HepG2 (cell line): ENCODE measurements at regions not wholly inside any gene's neighbourhood (a gene's known extent, or its start where the extent isn't known, plus 50 kb on each side); places are given as distances from the start of the nearest gene placed in this dataset.

ENCODE experiments used
- ATAC-seq: fragments of 200-7000 bp; cut with Tn5 transposase; 3 replicates; pipeline ENCODE4 v1.9.1; 2020; ENCODE audit warnings: mild to moderate bottlenecking, moderate library complexity
- BruUV-seq: library from RNA; stranded (reverse); fragments of 400-500 nt; replicated peaks from 2 replicates; lab custom pipeline; 2021; lab: Mats Ljungman, UMichigan
- CTCF ChIA-PET: fragments of 300-600 bp; formaldehyde crosslinking; extraction: SDS; loops from one replicate; lab custom pipeline; 2021; ENCODE audit warnings: low total read pairs, inconsistent platforms, low intra/inter-chr PET ratio; lab: Yijun Ruan, JAX
- POLR2A ChIA-PET: fragments of 350-600 bp; sonication (Branson Sonifier 250); formaldehyde crosslinking; loops from one replicate; lab custom pipeline; 2020; ENCODE audit warnings: antibody characterized with exemption, inconsistent platforms; lab: Yijun Ruan, JAX
- DNase-seq: peaks from one replicate; pipeline ENCODE4 v3.0.0-alpha.2; 2015; ENCODE audit warnings: low spot score
- FAIRE-seq: peaks from 3 replicates; lab custom pipeline; 2011; peaks lifted over from hg19 to GRCh38; lab: Jason Lieb, UNC
- H2AFZ ChIP-seq: one replicate; pipeline ENCODE4 v1.6.1; 2011; ENCODE audit warnings: low read length, inconsistent platforms
- H3K27ac ChIP-seq: fragments of 300-600 bp; 3 replicates; pipeline ENCODE4 v1.8.0; 2011; ENCODE audit warnings: mixed run types, mild to moderate bottlenecking, mixed read lengths, low read length, inconsistent platforms; ENCODE audit not compliant: insufficient read depth; ENCODE audit errors: extremely low read length
- H3K27me3 ChIP-seq, 2 experiments: fragments of 200-600 bp in 1 of 2; 2 replicates in 1 of 2; 3 replicates in 1 of 2; pipeline versions ENCODE4 v1.6.0 to v1.8.0; 2011; ENCODE audit warnings: low read length in 2 of 2, mild to moderate bottlenecking in 2 of 2, moderate library complexity in 2 of 2, inconsistent platforms in 1 of 2; ENCODE audit not compliant: insufficient read depth in 2 of 2, control insufficient read depth in 1 of 2
- H3K36me3 ChIP-seq, 2 experiments: fragments of 200-600 bp in 1 of 2; replicated peaks in 1 of 2; 2 replicates in 1 of 2; 3 replicates in 1 of 2; pipeline versions ENCODE4 v1.5.1 to v1.8.0; 2011; ENCODE audit warnings: low read length in 2 of 2, inconsistent platforms in 1 of 2; ENCODE audit not compliant: insufficient read depth in 2 of 2, control insufficient read depth in 1 of 2
- H3K4me1 ChIP-seq: 2 replicates; pipeline ENCODE4 v1.5.1; 2012; ENCODE audit warnings: low read length, inconsistent platforms; ENCODE audit not compliant: insufficient read depth
- H3K4me2 ChIP-seq: 2 replicates; pipeline ENCODE4 v1.6.0; 2011; ENCODE audit warnings: low read depth, low read length, inconsistent platforms
- H3K4me3 ChIP-seq, 3 experiments: fragments of 200-600 bp in 1 of 3; sonication (generic), shearing (Covaris generic) in 1 of 3; replicated peaks in 1 of 3; 2 replicates each; pipeline ENCODE4 v1.5.1; 2011 to 2016; ENCODE audit warnings: low read length in 3 of 3, inconsistent platforms in 2 of 3, low read depth in 2 of 3, mild to moderate bottlenecking in 2 of 3, control low read depth in 1 of 3, mixed read lengths in 1 of 3; ENCODE audit not compliant: insufficient read depth in 1 of 3
- H3K79me2 ChIP-seq: one replicate; pipeline ENCODE4 v1.6.1; 2011; ENCODE audit warnings: low read length, inconsistent platforms; ENCODE audit not compliant: insufficient read depth
- H3K9ac ChIP-seq: 2 replicates; pipeline ENCODE4 v1.6.0; 2011; ENCODE audit warnings: mild to moderate bottlenecking, low read depth, low read length, inconsistent platforms; ENCODE audit not compliant: insufficient read depth
- H3K9me3 ChIP-seq: 2 replicates; pipeline ENCODE4 v1.5.1; 2012; ENCODE audit warnings: mild to moderate bottlenecking, low read length
- H4K20me1 ChIP-seq: 2 replicates; pipeline ENCODE4 v1.6.0; 2011; ENCODE audit warnings: inconsistent platforms, mild to moderate bottlenecking, low read length, moderate library complexity; ENCODE audit not compliant: insufficient read depth
- FIP1L1 ChIP-seq: fragments of 200-400 bp; formaldehyde crosslinking; IDR thresholded peaks from 2 replicates; pipeline ENCODE4 v1.6.1; 2018; ENCODE audit warnings: low read depth, mild to moderate bottlenecking, low read length, moderate library complexity, borderline replicate concordance; ENCODE audit not compliant: insufficient read depth
- FUBP1 ChIP-seq: sonication (generic); formaldehyde crosslinking; IDR thresholded peaks from 2 replicates; pipeline ENCODE4 v1.5.1; 2020; ENCODE audit warnings: missing genetic modification reagents, mild to moderate bottlenecking, borderline replicate concordance
- GTF3A ChIP-seq: sonication (generic); formaldehyde crosslinking; conservative IDR thresholded peaks from 2 replicates; pipeline ENCODE4 v1.4.0; 2020; ENCODE audit warnings: mild to moderate bottlenecking, missing genetic modification reagents
- HDAC2 ChIP-seq: sonication (generic); formaldehyde crosslinking; IDR thresholded peaks from 2 replicates; pipeline ENCODE4 v1.4.0; 2020; ENCODE audit warnings: missing genetic modification reagents
- SNAPC2 ChIP-seq: sonication (generic); formaldehyde crosslinking; IDR thresholded peaks from 2 replicates; pipeline ENCODE4 v1.8.1; 2022; ENCODE audit warnings: mild to moderate bottlenecking, missing genetic modification reagents
- TEAD2 ChIP-seq: sonication (generic); formaldehyde crosslinking; IDR thresholded peaks from 2 replicates; pipeline ENCODE4 v1.9.0; 2021; ENCODE audit warnings: missing genetic modification reagents
- TSC22D2 ChIP-seq: sonication (generic); formaldehyde crosslinking; IDR thresholded peaks from 2 replicates; pipeline ENCODE4 v1.5.1; 2020; ENCODE audit warnings: missing genetic modification reagents, mild to moderate bottlenecking, borderline replicate concordance
- ZNF296 ChIP-seq: sonication (generic); formaldehyde crosslinking; conservative IDR thresholded peaks from 2 replicates; pipeline ENCODE4 v1.5.0; 2020; ENCODE audit warnings: mild to moderate bottlenecking, missing genetic modification reagents
- in situ Hi-C: cut with HindIII; loops from 2 replicates; pipeline ENCODE4 v1.10.0; 2017; ENCODE audit warnings: low pct_unique_long_range_greater_than_20kb; ENCODE audit not compliant: extremely low pct_ligation_motif_present
- intact Hi-C: fragments of 100-400 bp; cut with micrococcal nuclease; formaldehyde crosslinking; loops from one replicate; pipeline ENCODE4 v1.10.0; 2022; ENCODE audit not compliant: unreplicated experiment

- TF ChIP-seq FIP1L1 (no peak), TEAD2 (no peak), HDAC2 (no peak), FUBP1 (CRISPR knock-in tag) (no peak), GTF3A (CRISPR knock-in tag) (no peak), ZNF296 (CRISPR knock-in tag) (no peak)
Observed at GRCh38 chr11:29578806-29579205, 438.0 kb downstream of the KCNA4 start (continued).

- no peak for DNase-seq
- in situ Hi-C loops = no loop called here
- Histone ChIP-seq H2AFZ (no peak overlapping the region), H3K79me2 (no peaks in the 10 kb centered on the region), H4K20me1 (no peaks in the 10 kb centered on the region), H3K9ac (no peak overlapping the region), H3K4me1 (no peaks in the 10 kb centered on the region), H3K27ac (no peak overlapping the region), H3K9me3 (peaks cover 30% of the 10 kb centered on the region), H3K4me2 (no peak overlapping the region), H3K27me3 (no peaks in the 10 kb centered on the region; a peak in 1 of 5 replicates), H3K36me3 (no peaks in the 10 kb centered on the region), H3K4me3 (no peak overlapping the region)
- ATAC-seq = no peak
- no peak for FAIRE-seq
- BruUV-seq = no TSS peak
- ChIA-PET CTCF (no interaction called here), POLR2A (no interaction called here)
- intact Hi-C loops = no loop called here
- TF ChIP-seq SNAPC2 = no peak
- TF ChIP-seq TSC22D2 (CRISPR knock-in tag) = no peak
Observed at GRCh38 chr11:29564486-29564885, 452.3 kb downstream of the KCNA4 start.
